ENCODE measurements at regions not wholly inside any gene's neighbourhood (a gene's known extent, or its start where the extent isn't known, plus 50 kb on each side); places are given as distances from the start of the nearest gene placed in this dataset.

DNA sequence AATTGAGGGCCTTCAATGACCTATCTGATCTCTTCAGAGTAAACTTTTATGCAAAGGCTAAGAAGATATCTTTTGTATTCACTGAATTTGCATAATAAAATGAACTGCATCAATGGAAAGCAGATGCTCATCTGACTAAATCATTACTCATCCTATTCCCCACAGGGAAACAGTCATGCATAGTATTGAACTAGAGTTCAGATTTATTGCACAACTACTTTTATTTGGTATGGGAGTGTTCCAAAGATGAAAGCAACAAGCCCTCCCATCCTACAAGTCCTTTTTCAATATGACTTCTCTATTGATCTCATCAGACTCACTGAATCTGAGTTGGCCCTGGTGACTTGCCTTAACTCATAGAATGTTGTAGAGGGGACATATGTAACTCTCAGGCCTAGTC lies 159.8 kb downstream of the KITLG start:
- H3K4me3 ChIP-seq (ENCODE audit: low read depth, low read length) = no peak overlapping the region
- TF ChIP-seq, protein P1, sequence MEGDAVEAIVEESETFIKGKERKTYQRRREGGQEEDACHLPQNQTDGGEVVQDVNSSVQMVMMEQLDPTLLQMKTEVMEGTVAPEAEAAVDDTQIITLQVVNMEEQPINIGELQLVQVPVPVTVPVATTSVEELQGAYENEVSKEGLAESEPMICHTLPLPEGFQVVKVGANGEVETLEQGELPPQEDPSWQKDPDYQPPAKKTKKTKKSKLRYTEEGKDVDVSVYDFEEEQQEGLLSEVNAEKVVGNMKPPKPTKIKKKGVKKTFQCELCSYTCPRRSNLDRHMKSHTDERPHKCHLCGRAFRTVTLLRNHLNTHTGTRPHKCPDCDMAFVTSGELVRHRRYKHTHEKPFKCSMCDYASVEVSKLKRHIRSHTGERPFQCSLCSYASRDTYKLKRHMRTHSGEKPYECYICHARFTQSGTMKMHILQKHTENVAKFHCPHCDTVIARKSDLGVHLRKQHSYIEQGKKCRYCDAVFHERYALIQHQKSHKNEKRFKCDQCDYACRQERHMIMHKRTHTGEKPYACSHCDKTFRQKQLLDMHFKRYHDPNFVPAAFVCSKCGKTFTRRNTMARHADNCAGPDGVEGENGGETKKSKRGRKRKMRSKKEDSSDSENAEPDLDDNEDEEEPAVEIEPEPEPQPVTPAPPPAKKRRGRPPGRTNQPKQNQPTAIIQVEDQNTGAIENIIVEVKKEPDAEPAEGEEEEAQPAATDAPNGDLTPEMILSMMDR (IDR thresholded peaks at IDR 0.05; ENCODE audit: low read depth, low read length) = no peak

DNA sequence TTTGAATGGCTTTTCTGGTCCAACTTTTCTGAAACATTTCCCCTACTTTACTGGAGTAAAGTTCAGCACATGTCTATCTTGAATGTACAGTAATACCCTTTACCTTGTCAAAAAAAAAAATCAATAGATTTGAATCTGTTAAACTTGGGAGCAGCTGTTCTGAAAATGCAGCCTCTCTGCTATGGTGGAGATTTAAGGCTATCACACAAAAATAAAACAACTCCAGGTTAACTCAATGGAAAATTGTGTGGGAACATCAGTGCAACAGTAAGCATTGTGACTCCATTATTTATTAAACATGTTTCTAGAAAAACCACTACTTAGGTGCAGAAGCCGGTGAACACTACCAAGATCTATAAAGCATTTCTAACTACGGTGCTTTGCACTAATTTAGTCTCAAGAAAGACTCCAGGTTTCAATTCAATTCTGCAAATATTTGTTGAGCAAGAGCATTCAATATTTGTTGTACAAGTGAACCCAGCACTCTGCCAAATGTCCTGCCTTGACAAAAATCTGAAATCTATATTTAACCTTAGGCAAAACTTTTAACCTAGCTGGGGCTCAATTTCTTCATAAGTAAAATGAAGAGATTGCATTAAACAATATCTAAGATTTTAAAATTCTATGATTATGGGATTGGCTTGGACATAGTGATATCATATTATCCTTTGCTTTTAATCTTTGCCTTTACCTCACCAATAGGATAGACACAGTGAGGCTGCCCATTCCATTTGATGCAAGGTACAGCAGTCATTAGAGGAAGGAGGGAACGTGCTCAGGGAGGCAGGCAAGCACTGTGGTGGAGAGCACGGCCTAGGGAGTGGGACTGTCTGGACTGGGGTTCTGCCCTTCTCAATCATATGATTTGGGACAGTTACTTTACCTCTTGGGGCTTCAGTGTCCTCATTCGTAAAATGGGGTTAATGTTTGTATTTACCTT lies 155.2 kb downstream of the KITLG start:
- TF ChIP-seq, protein P1 (IDR thresholded peaks at IDR 0.05; ENCODE audit: low read depth, low read length) = no peak
- H3K4me3 ChIP-seq (ENCODE audit: low read depth, low read length) = no peak overlapping the region

DNA sequence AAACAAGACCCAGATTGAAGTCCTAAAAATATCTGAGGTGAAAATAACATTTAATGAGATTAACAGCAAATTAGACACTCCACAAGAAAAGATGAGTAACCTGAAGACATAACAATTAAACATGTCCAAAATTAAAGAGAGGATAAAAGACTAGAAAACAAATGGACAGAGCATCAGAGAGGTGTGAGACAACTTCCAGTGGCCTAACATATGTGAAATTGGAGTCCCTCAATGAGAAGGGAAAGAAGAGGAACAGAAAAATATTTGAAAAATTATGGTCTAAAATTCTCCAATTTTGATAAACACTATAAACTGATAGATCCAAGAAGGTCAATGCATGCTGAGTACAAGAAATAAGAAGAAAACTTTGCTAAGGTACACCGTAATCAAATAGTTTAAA lies 151.9 kb downstream of the KITLG start:
- TF ChIP-seq, protein P1 (IDR thresholded peaks at IDR 0.05; ENCODE audit: low read depth, low read length) = no peak
- H3K4me3 ChIP-seq (ENCODE audit: low read depth, low read length) = no peak overlapping the region

DNA sequence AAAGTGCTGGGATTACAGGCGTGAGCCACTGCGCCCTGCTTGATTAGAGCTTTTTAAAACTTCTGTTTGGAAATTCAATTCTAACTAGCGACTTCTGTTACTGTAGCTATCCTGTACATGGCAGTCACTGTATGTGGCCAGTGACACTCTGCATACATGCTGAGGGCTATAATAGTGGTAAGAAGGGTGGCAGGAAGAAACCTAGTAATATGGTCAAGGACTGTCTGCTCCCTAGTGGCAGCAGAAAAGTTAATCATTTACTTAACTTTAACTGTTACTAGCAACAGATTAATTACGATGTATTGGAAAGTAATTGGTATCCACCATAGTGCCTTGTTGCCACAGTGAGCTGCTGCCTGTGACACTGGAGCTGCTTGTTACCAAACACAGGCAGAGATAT lies 149.0 kb downstream of the KITLG start:
- TF ChIP-seq, protein P1 (IDR thresholded peaks at IDR 0.05; ENCODE audit: low read depth, low read length) = no peak
- no peak overlapping the region for H3K4me3 ChIP-seq (ENCODE audit: low read depth, low read length)

DNA sequence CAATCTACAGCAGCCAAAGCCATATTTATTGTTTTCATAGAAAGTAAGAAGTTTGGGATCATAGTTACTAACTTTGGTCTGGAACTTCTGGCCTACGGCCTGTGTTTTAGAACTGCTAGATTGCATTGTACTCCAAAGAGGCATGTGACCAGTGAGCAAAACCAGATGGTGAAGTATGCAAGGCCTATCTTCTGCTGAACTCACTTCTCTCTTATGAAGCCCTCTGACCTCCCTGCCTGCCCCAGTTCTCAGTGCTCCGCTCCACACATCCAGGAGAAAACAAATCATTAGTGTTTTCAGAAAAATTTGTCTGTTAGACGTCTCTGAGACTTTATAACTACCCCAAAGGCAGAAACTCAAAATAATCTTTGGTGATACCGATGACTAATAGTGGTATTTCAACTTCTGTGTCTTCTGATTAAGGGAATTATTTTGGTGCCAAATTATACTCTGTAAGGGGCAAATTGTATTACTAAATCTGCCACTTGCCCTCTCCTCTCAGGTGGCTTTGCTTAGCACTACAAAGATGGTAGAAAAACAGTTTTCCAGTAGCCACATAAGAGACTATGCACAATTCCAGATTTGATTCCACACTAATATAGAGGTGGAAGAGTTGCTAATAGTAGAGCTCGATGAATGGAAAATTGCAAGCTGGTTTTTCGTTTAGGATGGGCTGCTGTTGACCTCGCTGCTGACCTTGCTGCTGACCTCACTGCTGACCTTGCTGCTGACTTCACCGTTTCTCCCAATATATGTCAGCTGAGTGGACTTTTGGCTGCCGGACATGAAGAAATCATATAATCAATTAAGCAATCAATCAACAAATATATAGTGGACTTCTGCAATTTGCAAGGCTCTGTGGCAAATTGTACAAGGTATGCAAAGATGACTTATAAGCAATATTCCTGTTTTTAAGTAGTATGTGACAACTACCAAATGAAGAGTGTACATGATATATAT lies 147.5 kb downstream of the KITLG start:
- H3K4me3 ChIP-seq (ENCODE audit: low read depth, low read length) = no peak overlapping the region
- TF ChIP-seq, protein P1 (IDR thresholded peaks at IDR 0.05; ENCODE audit: low read depth, low read length) = no peak

DNA sequence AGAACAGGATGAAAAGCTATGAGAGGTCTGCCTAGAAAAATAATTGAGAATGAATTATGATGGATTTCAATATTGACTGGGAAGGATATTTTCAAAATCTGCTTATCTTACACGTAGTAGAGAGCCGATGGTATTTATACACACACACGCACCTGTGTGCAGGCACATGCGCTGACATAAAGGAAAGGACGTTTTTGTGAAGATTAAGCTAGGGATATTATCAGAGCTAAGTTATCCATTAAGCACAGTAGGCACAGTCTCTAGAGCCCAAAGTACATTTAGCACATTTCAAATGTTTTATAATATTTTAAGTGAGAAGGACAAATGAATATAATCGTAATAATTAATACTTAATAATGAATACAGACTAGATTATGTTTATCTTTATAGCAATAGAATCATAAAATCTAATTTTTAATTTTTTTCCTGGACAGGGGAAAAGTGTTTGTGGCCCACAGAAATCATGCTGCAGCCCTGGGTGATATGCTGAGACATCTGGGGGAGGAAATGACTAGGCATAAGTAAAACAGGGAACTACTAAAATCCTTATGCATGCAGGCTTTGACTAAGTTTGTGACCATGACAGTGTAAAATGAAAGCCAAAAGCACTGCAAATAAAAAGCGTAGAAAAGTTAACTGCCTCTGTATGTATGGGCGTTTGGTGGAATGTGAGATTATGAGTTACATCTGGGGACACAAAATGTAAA lies 146.1 kb downstream of the KITLG start:
- no peak overlapping the region for H3K4me3 ChIP-seq (ENCODE audit: low read depth, low read length)
- TF ChIP-seq, protein P1 (IDR thresholded peaks at IDR 0.05; ENCODE audit: low read depth, low read length) = no peak

All from WI38 (cell line).